Upper lobe of left lung (tissue), 6 donors: ENCODE measurements at regions not wholly inside any gene's neighbourhood (a gene's known extent, or its start where the extent isn't known, plus 50 kb on each side); places are given as distances from the start of the nearest gene placed in this dataset.
"Not testable (repeated sequence)": the region's sequence is repeated elsewhere in the genome, so short reads cannot be mapped to it uniquely, and the experiment has no call there.

Experiments
- ATAC-seq, 2 donors: fragments of 200-7000 bp; cut with Tn5 transposase; one replicate each; pipeline ENCODE4 v1.9.1; 2022; ENCODE audit warnings: mild to moderate bottlenecking in 2 of 2, moderate library complexity in 2 of 2; ENCODE audit not compliant: low FRiP score in 2 of 2
- DNase-seq, 2 donors: peaks; one replicate each; pipeline ENCODE4 v3.0.0-alpha.2; 2019 to 2020
- H3K27ac ChIP-seq, 4 donors: fragments of 200-600 bp; sonication (generic); one replicate each; pipeline ENCODE4 v1.5.1; 2016 to 2019
- H3K27me3 ChIP-seq, 4 donors: fragments of 200-600 bp; sonication (generic); one replicate each; pipeline ENCODE4 v1.5.1; 2017 to 2019
- H3K36me3 ChIP-seq, 4 donors: fragments of 200-600 bp; sonication (generic); one replicate each; pipeline ENCODE4 v1.5.1; 2016 to 2019
- H3K4me1 ChIP-seq, 4 donors: fragments of 200-600 bp; sonication (generic); one replicate each; pipeline ENCODE4 v1.5.1; 2018 to 2019
- H3K4me3 ChIP-seq, 4 donors: fragments of 200-600 bp; sonication (generic); one replicate each; pipeline ENCODE4 v1.5.1; 2017 to 2019; ENCODE audit warnings: mild to moderate bottlenecking in 2 of 4, moderate library complexity in 1 of 4
- H3K9me3 ChIP-seq, 4 donors: fragments of 200-600 bp; sonication (generic); one replicate each; pipeline ENCODE4 v1.5.1; 2018 to 2019
- EP300 ChIP-seq, 4 donors: sonication (generic); formaldehyde crosslinking; IDR thresholded peaks; one replicate each; pipeline ENCODE4 v1.5.1; 2017; ENCODE audit warnings: antibody characterized with exemption in 4 of 4, control low read depth in 2 of 4
- POLR2A ChIP-seq, 4 donors: fragments of 450-650 bp; IDR thresholded peaks; one replicate each; pipeline ENCODE4 v1.5.1; 2016 to 2017; ENCODE audit warnings: antibody characterized with exemption in 4 of 4, mild to moderate bottlenecking in 2 of 4
- POLR2AphosphoS5 ChIP-seq, 2 donors: sonication (generic); formaldehyde crosslinking; IDR thresholded peaks; one replicate each; pipeline ENCODE4 v1.5.1; 2017; ENCODE audit warnings: antibody characterized with exemption in 2 of 2
- WGBS, 2 donors: methylation state at CpG; one replicate each; pipeline ENCODE4 v1.1.5; 2017 to 2018; 5-methylcytosine and 5-hydroxymethylcytosine counted together
- TF ChIP-seq, protein P1 (sequence below), 6 experiments: fragments of 450-650 bp in 4 of 6; fragments of 200-600 bp in 2 of 6; sonication (generic) in 2 of 6; IDR thresholded peaks; one replicate each; pipeline ENCODE4 v1.5.1; 2016 to 2019; ENCODE audit warnings: antibody characterized with exemption in 6 of 6
- donor health status: DM: no; HTN: no; CAD: no; lungs with moderate emphysema.
- donor health status: DM: no; HTN: yes; CAD: no; lungs with severe emphysema.

DNA sequence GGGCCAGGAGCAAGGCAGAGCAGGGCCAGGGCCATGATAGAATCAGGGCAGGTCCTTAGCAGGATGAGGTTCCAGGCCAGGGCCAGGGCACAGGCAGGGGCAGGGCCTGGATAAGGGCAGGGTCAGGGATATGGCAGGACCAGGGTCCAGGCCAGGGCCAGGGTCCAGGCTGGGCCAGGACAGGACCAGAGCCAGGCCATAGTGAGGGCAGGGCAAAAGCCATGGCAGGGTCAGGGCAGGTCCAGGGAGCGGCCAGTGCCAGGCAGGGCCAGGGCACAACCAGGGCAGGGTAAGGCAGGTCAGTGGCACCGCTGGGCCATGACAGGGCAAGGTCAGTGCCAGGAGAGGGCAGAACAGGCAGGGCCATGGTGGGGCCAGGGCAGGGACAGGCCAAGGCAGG lies 152.2 kb downstream of the LIPI start:
- ATAC-seq (peak in 1 of 2 donors; percentile 17), DNase-seq (peak in 1 of 2 donors; percentile 62)
- H3K4me1 ChIP-seq, result no peaks in the 10 kb centered on the region
- H3K36me3 ChIP-seq, result no peaks in the 10 kb centered on the region
- H3K27ac ChIP-seq, result no peak overlapping the region
- 92% methylated on average over 2 of the region's 2 CpGs; no CpG with 5 or more reads in 1 of the 2 donors for WGBS, 2 donors
- TF ChIP-seq POLR2AphosphoS5 (IDR thresholded peaks at IDR 0.05), result no peak
- no peak for TF ChIP-seq POLR2A (IDR thresholded peaks at IDR 0.05)
- TF ChIP-seq, protein P1, sequence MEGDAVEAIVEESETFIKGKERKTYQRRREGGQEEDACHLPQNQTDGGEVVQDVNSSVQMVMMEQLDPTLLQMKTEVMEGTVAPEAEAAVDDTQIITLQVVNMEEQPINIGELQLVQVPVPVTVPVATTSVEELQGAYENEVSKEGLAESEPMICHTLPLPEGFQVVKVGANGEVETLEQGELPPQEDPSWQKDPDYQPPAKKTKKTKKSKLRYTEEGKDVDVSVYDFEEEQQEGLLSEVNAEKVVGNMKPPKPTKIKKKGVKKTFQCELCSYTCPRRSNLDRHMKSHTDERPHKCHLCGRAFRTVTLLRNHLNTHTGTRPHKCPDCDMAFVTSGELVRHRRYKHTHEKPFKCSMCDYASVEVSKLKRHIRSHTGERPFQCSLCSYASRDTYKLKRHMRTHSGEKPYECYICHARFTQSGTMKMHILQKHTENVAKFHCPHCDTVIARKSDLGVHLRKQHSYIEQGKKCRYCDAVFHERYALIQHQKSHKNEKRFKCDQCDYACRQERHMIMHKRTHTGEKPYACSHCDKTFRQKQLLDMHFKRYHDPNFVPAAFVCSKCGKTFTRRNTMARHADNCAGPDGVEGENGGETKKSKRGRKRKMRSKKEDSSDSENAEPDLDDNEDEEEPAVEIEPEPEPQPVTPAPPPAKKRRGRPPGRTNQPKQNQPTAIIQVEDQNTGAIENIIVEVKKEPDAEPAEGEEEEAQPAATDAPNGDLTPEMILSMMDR (IDR thresholded peaks at IDR 0.05), result no peak
- TF ChIP-seq EP300 (IDR thresholded peaks at IDR 0.05), result no peak
- H3K9me3 ChIP-seq, result peaks cover 0 to 3% (median 0%) of the 10 kb centered on the region in 4 donors
- no peak overlapping the region for H3K4me3 ChIP-seq
- no peaks in the 10 kb centered on the region for H3K27me3 ChIP-seq

DNA sequence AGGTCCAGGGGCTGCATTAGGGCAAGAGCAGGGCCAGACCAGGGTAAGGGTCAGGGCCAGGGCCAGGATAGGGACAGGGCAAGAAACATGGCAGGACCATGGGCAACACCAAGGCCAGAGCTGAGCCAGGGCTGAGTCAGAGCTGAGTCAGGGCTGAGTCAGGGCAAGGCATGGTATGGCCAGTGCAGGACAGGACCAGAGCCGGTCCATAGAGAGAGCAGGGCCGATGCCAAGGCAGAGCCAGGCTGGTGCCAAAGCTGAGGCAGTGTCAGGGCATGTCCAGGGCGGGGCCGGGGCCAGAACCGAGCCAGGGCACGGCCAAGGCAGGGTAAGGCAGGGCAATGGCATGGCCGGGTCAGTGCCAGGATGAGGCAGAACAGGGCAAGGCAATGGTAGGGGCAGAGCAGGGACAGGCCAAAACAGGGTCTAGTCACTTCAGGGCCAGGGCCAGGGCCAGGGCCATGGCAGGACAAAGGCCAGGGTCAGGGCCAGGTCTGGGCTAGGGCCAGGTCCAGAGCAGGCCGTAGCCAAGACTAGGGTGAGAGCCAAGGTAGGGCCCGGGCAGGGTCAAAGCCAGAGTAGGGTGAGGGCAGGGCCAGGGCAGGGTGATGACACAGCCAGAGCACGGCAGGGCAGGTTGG lies 152.8 kb downstream of the LIPI start:
- not testable (repeated sequence) for H3K27ac ChIP-seq, H3K36me3 ChIP-seq, H3K9me3 ChIP-seq, H3K4me3 ChIP-seq, H3K4me1 ChIP-seq, H3K27me3 ChIP-seq
- ATAC-seq (peak; percentile 41 to 44), DNase-seq (peak in 1 of 2 donors; percentile 65)
- WGBS, 2 donors, result 94 to 95% methylated on average over 3 to 9 of the region's 10 CpGs

DNA sequence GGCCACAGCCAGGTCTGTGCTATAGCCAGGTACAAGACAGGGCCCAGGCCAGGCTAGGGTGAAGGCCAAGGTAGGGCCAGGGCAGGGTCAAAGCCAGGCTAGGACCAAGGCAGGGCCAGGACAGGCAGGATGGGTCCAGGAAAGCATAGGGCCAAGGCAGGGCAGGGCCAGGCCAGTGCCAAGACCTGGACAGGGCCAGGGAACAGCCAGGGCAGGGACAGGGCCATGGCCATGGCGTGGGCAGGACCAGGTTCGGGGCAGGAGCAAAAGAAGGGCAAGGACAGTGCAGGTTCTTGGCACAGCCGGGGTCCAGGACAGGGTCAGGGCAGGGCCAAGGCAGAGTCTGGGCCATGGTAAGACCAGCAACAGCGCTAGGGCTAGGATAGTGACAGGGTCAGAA lies 153.4 kb downstream of the LIPI start:
- no peak overlapping the region for H3K4me3 ChIP-seq
- DNase-seq (peak in 1 of 2 donors; percentile 53), ATAC-seq (no peak)
- H3K9me3 ChIP-seq, result no peaks in the 10 kb centered on the region
- H3K36me3 ChIP-seq, result no peaks in the 10 kb centered on the region
- no peaks in the 10 kb centered on the region for H3K27me3 ChIP-seq
- 94 to 97% methylated on average over 4 of the region's 4 CpGs for WGBS, 2 donors
- H3K4me1 ChIP-seq, result no peaks in the 10 kb centered on the region
- TF ChIP-seq EP300 (IDR thresholded peaks at IDR 0.05) (no peak), POLR2A (IDR thresholded peaks at IDR 0.05) (no peak), POLR2AphosphoS5 (IDR thresholded peaks at IDR 0.05) (no peak)
- TF ChIP-seq, protein P1 (IDR thresholded peaks at IDR 0.05), result no peak
- no peak overlapping the region for H3K27ac ChIP-seq

DNA sequence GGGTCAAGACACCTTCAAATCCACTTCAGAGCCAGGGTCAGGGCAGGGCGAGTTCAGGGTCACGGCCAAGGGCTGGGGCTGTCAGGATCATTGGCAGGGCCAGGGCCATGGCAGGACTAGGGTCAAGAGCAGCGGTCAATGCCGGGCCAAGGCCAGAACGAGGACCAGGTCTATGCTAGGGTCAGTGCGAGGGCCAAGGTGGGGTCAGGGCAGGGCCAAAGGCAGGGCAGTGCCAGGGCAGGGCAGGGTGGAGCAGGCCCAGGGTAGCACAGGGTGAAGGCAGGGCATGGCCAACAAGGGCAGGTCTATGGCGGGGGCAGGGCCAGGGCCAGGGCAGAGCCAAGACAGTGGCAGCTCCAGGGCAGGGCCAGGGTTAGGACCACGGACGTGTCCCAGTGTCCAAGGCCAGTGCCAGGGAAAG lies 154.0 kb downstream of the LIPI start:
- H3K36me3 ChIP-seq, result no peaks in the 10 kb centered on the region
- 92 to 95% methylated on average over 9 of the region's 9 CpGs for WGBS, 2 donors
- no peaks in the 10 kb centered on the region for H3K9me3 ChIP-seq
- H3K4me1 ChIP-seq, result no peaks in the 10 kb centered on the region
- H3K27me3 ChIP-seq, result no peaks in the 10 kb centered on the region
- H3K27ac ChIP-seq, result no peak overlapping the region
- H3K4me3 ChIP-seq, result no peak overlapping the region
- TF ChIP-seq POLR2AphosphoS5 (IDR thresholded peaks at IDR 0.05) (no peak), EP300 (IDR thresholded peaks at IDR 0.05) (no peak), POLR2A (IDR thresholded peaks at IDR 0.05) (no peak)
- TF ChIP-seq, protein P1 (IDR thresholded peaks at IDR 0.05), result no peak
- ATAC-seq (no peak), DNase-seq (peak in 1 of 2 donors; percentile 65)

DNA sequence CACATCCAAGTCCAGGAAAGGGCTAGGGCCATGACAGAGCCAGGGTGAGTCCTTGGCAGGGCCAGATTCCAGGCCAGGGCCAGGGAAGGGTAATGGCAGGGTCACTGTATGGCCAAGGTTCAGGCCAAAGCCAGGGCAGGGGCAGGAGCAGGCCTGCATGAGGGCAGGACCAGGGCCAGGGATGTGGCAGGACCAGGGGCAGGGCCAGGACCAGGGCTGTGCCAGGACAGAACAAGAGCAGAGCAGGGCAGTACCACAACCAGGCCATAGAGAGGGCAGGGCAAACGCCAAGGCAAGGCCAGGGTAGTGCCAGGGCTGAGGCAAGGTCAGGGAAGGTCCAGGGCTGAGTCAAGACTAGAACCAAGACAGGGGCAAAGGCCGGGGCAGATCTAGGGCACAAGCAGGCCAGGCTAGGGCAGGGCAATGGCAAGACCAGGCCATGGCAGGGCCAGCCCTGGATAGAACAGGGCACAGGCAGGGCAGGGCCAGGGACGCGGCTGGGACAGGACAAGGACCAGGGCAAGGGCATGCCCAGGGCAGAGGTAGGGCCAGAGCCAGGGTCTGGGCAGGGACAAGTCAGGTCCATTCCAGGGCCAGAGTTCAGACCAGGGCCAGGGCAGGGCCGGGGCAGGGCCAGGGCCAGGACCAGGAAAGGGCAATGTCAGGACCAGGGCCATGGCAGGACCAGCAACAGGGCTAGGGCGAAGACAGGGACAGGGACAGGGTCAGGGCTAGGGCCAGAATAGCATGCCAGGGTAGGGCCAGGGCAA lies 154.8 kb downstream of the LIPI start:
- peak in 1 of 2 donors; percentile 59 for DNase-seq
- not testable (repeated sequence) for H3K4me3 ChIP-seq, H3K9me3 ChIP-seq, H3K4me1 ChIP-seq, ATAC-seq, H3K27me3 ChIP-seq, H3K36me3 ChIP-seq, H3K27ac ChIP-seq
- WGBS, 2 donors, result 92 to 97% methylated on average over 6 of the region's 6 CpGs
